Spleen (tissue), 11 donors: ENCODE measurements at regions not wholly inside any gene's neighbourhood (a gene's known extent, or its start where the extent isn't known, plus 50 kb on each side); places are given as distances from the start of the nearest gene placed in this dataset.

Source experiments
- DNase-seq: peaks from one replicate; pipeline ENCODE4 v3.0.0-alpha.2; 2020
- H3K27ac ChIP-seq, 8 donors: fragments of 200-600 bp; sonication (generic) in 7 of 8; 1 replicate in 4 of 8; 2 replicates in 4 of 8; pipeline versions ENCODE4 v1.5.0 to v1.8.0; 2016 to 2021; ENCODE audit warnings: inconsistent platforms in 4 of 8, mild to moderate bottlenecking in 4 of 8, moderate library complexity in 1 of 8
- H3K27me3 ChIP-seq, 7 donors: fragments of 200-600 bp; sonication (generic) in 6 of 7; replicated peaks in 1 of 7; 1 replicate in 4 of 7; 2 replicates in 3 of 7; pipeline versions ENCODE4 v1.5.0 to v1.8.0; 2016 to 2021; ENCODE audit warnings: inconsistent platforms in 3 of 7, mild to moderate bottlenecking in 1 of 7
- H3K36me3 ChIP-seq, 6 donors: fragments of 200-600 bp; sonication (generic) in 5 of 6; 1 replicate in 4 of 6; 2 replicates in 2 of 6; pipeline versions ENCODE4 v1.5.0 to v1.8.0; 2016 to 2021; ENCODE audit warnings: inconsistent platforms in 2 of 6
- H3K4me1 ChIP-seq, 6 donors: fragments of 200-600 bp; sonication (generic) in 5 of 6; 1 replicate in 3 of 6; 2 replicates in 3 of 6; pipeline versions ENCODE4 v1.5.0 to v1.8.0; 2016 to 2021; ENCODE audit warnings: inconsistent platforms in 3 of 6
- H3K4me3 ChIP-seq, 8 donors: fragments of 200-600 bp; sonication (generic) in 7 of 8; 1 replicate in 4 of 8; 2 replicates in 4 of 8; pipeline versions ENCODE4 v1.5.0 to v1.8.0; 2016 to 2021; ENCODE audit warnings: inconsistent platforms in 4 of 8, mild to moderate bottlenecking in 4 of 8, moderate library complexity in 2 of 8
- H3K9me3 ChIP-seq, 8 donors: fragments of 200-600 bp; sonication (generic) in 7 of 8; 1 replicate in 4 of 8; 2 replicates in 4 of 8; pipeline versions ENCODE4 v1.5.0 to v1.8.0; 2016 to 2021; ENCODE audit warnings: inconsistent platforms in 4 of 8
- CTCF ChIP-seq, 11 experiments: fragments of 200-600 bp in 7 of 11; fragments of 450-650 bp in 4 of 11; sonication (generic) in 4 of 11; IDR thresholded peaks in 8 of 11; conservative IDR thresholded peaks in 3 of 11; 1 replicate in 7 of 11; 2 replicates in 4 of 11; pipeline versions ENCODE4 v1.4.0 to v1.8.0; 2016 to 2021; ENCODE audit warnings: antibody characterized with exemption in 11 of 11, inconsistent platforms in 4 of 11, mild to moderate bottlenecking in 1 of 11
- POLR2A ChIP-seq, 3 donors: fragments of 450-650 bp; IDR thresholded peaks; one replicate each; pipeline ENCODE4 v1.5.1; 2017; ENCODE audit warnings: antibody characterized with exemption in 3 of 3, mild to moderate bottlenecking in 1 of 3
- POLR2AphosphoS5 ChIP-seq, 3 donors: sonication (generic); formaldehyde crosslinking; IDR thresholded peaks; one replicate each; pipeline ENCODE4 v1.5.1; 2017; ENCODE audit warnings: antibody characterized with exemption in 3 of 3
- WGBS, 5 donors: extraction: QIAGEN DNeasy Blood & Tissue Kit in 3 of 5; methylation state at CpG; one replicate each; pipeline versions ENCODE4 v1.1.5 to v1.1.7; 2013 to 2018; 5-methylcytosine and 5-hydroxymethylcytosine counted together
- intact Hi-C: fragments of 100-400 bp; cut with DNase I; formaldehyde crosslinking; loops from one replicate; pipeline ENCODE4 v1.15.0; 2023; ENCODE audit warnings: low total_unique reads
- donor health status: healthy with polysubstance abuse.
- donor health status: DM: no; HTN: no; CAD: no; lungs with moderate emphysema.
- donor health status: DM: no; HTN: no; CAD: no.
- donor health status: Bipolar disorder and iron deficiency.
- donor health status: healthy.
- donor health status: DM: no; HTN: no; CAD: no.
- donor health status: DM: yes; HTN: yes; CAD: no.

- H3K27ac ChIP-seq: no peak overlapping the region
- no peaks in the 10 kb centered on the region for H3K36me3 ChIP-seq
- intact Hi-C loops: no loop called here
- no peak for DNase-seq
- peaks cover 0 to 13% (median 2%) of the 10 kb centered on the region in 8 donors for H3K9me3 ChIP-seq
- H3K4me3 ChIP-seq: no peak overlapping the region
- 73 to 92% (median 84%) methylated on average over 4 of the region's 4 CpGs for WGBS, 5 donors
- H3K27me3 ChIP-seq: no peaks in the 10 kb centered on the region
- H3K4me1 ChIP-seq: no peaks in the 10 kb centered on the region
- TF ChIP-seq POLR2A (IDR thresholded peaks at IDR 0.05) (no peak), CTCF (IDR thresholded peaks at IDR 0.05 in 8 of 11, conservative IDR thresholded peaks at IDR 0.05 in 3 of 11) (no peak), POLR2AphosphoS5 (IDR thresholded peaks at IDR 0.05) (no peak)
Observed at GRCh38 chr7:16174253-16174652, 247.1 kb downstream of the CRPPA start.

- 84 to 94% (median 90%) methylated on average over 2 of the region's 2 CpGs for WGBS, 5 donors
- no peak for TF ChIP-seq CTCF (IDR thresholded peaks at IDR 0.05 in 8 of 11, conservative IDR thresholded peaks at IDR 0.05 in 3 of 11)
- no peak for TF ChIP-seq POLR2A (IDR thresholded peaks at IDR 0.05)
- no peak for TF ChIP-seq POLR2AphosphoS5 (IDR thresholded peaks at IDR 0.05)
Observed at GRCh38 chr7:16172366-16172765, 249.0 kb downstream of the CRPPA start.

GRCh38 chr7:16171928-16172327 lies 249.4 kb downstream of the CRPPA start:
- Histone ChIP-seq H3K27me3 (no peaks in the 10 kb centered on the region), H3K4me3 (no peak overlapping the region), H3K36me3 (no peaks in the 10 kb centered on the region), H3K9me3 (peaks cover 0 to 13% (median 2%) of the 10 kb centered on the region in 8 donors), H3K27ac (no peak overlapping the region), H3K4me1 (no peaks in the 10 kb centered on the region)
- DNase-seq: no peak
- WGBS, 5 donors: 46 to 85% (median 66%) methylated on average over 3 of the region's 3 CpGs
- intact Hi-C loops: no loop called here
- TF ChIP-seq CTCF (IDR thresholded peaks at IDR 0.05 in 8 of 11, conservative IDR thresholded peaks at IDR 0.05 in 3 of 11) (no peak), POLR2A (IDR thresholded peaks at IDR 0.05) (no peak), POLR2AphosphoS5 (IDR thresholded peaks at IDR 0.05) (no peak)

More at GRCh38 chr7:16172366-16172765, 249.0 kb downstream of the CRPPA start:
- Histone ChIP-seq H3K4me1 (no peaks in the 10 kb centered on the region), H3K4me3 (no peak overlapping the region), H3K27ac (no peak overlapping the region), H3K9me3 (peaks cover 0 to 13% (median 2%) of the 10 kb centered on the region in 8 donors), H3K27me3 (no peaks in the 10 kb centered on the region), H3K36me3 (no peaks in the 10 kb centered on the region)
- no peak for DNase-seq
- intact Hi-C loops: no loop called here

GRCh38 chr7:16170671-16171070 lies 250.7 kb downstream of the CRPPA start:
- no peak for TF ChIP-seq POLR2A (IDR thresholded peaks at IDR 0.05)
- no peak for TF ChIP-seq CTCF (IDR thresholded peaks at IDR 0.05 in 8 of 11, conservative IDR thresholded peaks at IDR 0.05 in 3 of 11)
- TF ChIP-seq POLR2AphosphoS5 (IDR thresholded peaks at IDR 0.05): no peak
- no peaks in the 10 kb centered on the region for H3K27me3 ChIP-seq
- no peaks in the 10 kb centered on the region for H3K36me3 ChIP-seq
- H3K27ac ChIP-seq: no peak overlapping the region
- peaks cover 0 to 13% (median 2%) of the 10 kb centered on the region in 8 donors for H3K9me3 ChIP-seq
- DNase-seq: peak; percentile 56
- intact Hi-C loops: no loop called here
- H3K4me1 ChIP-seq: no peaks in the 10 kb centered on the region
- 90 to 98% (median 95%) methylated on average over 15 to 18 of the region's 18 CpGs for WGBS, 5 donors
- H3K4me3 ChIP-seq: no peak overlapping the region
